Lower lobe of right lung (tissue), 2 donors: ENCODE measurements at regions not wholly inside any gene's neighbourhood (a gene's known extent, or its start where the extent isn't known, plus 50 kb on each side); places are given as distances from the start of the nearest gene placed in this dataset.

ENCODE experiments used
- ATAC-seq, 2 donors: fragments of 200-7000 bp; cut with Tn5 transposase; one replicate each; pipeline ENCODE4 v1.9.1; 2020 to 2022; ENCODE audit warnings: mild to moderate bottlenecking in 2 of 2, moderate library complexity in 2 of 2
- DNase-seq: peaks from one replicate; pipeline ENCODE4 v3.0.0-alpha.2; 2020
- H3K27ac ChIP-seq: fragments of 200-600 bp; one replicate; pipeline ENCODE4 v1.8.0; 2022
- H3K27me3 ChIP-seq: fragments of 200-600 bp; one replicate; pipeline ENCODE4 v1.8.0; 2022; ENCODE audit warnings: low read depth
- H3K36me3 ChIP-seq: fragments of 200-600 bp; one replicate; pipeline ENCODE4 v1.8.0; 2022; ENCODE audit warnings: mild to moderate bottlenecking
- H3K4me1 ChIP-seq: fragments of 200-600 bp; one replicate; pipeline ENCODE4 v1.8.0; 2022
- H3K4me3 ChIP-seq: fragments of 200-600 bp; one replicate; pipeline ENCODE4 v1.8.0; 2022; ENCODE audit warnings: mild to moderate bottlenecking
- H3K9me3 ChIP-seq: fragments of 200-600 bp; one replicate; pipeline ENCODE4 v1.8.0; 2022
- intact Hi-C: fragments of 100-400 bp; cut with DNase I; formaldehyde crosslinking; loops from one replicate; pipeline ENCODE4 v1.11.0; 2022
- TF ChIP-seq, protein P1 (sequence below): fragments of 200-600 bp; IDR thresholded peaks from one replicate; pipeline ENCODE4 v1.8.0; 2022; ENCODE audit warnings: antibody characterized with exemption, mild to moderate bottlenecking
- donor health status: DM: no; HTN: yes; CAD: no; lungs with severe emphysema.

DNA sequence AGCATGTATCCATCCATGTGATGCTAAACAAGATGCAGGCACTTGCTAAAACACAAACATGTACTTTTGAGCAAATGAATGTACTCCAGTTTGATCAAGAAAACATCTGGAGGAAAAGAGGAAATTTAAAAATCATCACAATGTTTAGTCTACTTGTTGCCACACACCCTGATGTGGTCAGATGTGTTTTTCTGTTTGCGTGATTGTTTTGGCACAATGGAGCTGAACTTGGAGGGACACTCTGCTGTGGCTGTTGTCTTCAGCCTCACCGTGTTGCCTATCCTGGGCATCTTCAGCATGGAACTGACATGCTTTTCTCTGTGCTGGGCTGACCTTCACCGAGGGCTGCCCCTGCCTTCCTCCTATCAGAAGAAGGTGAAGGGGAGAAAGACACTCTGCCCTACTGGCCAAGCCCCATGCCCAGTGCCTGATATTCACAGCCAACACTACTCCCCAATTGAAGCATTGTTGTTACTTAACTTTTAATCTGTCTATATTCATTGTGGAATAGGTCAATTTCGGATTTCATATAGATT lies 268.3 kb upstream of the IGFBP3 start:
- TF ChIP-seq, protein P1, sequence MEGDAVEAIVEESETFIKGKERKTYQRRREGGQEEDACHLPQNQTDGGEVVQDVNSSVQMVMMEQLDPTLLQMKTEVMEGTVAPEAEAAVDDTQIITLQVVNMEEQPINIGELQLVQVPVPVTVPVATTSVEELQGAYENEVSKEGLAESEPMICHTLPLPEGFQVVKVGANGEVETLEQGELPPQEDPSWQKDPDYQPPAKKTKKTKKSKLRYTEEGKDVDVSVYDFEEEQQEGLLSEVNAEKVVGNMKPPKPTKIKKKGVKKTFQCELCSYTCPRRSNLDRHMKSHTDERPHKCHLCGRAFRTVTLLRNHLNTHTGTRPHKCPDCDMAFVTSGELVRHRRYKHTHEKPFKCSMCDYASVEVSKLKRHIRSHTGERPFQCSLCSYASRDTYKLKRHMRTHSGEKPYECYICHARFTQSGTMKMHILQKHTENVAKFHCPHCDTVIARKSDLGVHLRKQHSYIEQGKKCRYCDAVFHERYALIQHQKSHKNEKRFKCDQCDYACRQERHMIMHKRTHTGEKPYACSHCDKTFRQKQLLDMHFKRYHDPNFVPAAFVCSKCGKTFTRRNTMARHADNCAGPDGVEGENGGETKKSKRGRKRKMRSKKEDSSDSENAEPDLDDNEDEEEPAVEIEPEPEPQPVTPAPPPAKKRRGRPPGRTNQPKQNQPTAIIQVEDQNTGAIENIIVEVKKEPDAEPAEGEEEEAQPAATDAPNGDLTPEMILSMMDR = no peak
- no peaks in the 10 kb centered on the region for H3K9me3 ChIP-seq

DNA sequence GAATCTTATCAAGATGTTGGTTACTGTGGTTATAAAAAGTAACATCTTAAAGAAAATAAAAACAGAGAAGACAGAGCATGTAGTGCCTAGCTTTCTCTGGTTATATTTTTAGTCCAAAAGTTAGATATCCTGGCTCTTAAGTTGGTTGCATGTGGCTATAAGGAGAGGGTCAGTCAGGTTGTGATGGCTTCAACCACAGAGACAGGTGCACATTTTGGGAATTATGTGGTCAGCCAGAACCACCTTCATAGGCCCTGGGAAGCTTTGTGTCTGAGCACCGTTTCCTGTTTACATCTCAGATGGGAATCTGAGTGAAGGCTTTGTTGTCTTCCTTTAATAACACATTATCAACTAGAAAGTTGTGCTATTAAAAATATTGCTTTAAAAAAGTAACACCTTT lies 265.1 kb upstream of the IGFBP3 start:
- H3K27ac ChIP-seq = no peak overlapping the region
- no peak for DNase-seq
- H3K27me3 ChIP-seq = no peaks in the 10 kb centered on the region
- H3K4me1 ChIP-seq = no peaks in the 10 kb centered on the region
- H3K9me3 ChIP-seq = no peaks in the 10 kb centered on the region
- H3K36me3 ChIP-seq = no peaks in the 10 kb centered on the region
- no peak for ATAC-seq
- intact Hi-C loops = no loop called here
- TF ChIP-seq, protein P1 = no peak
- no peak overlapping the region for H3K4me3 ChIP-seq

More for the DNA sequence above, 268.3 kb upstream of the IGFBP3 start:
- Histone ChIP-seq H3K27me3 (no peaks in the 10 kb centered on the region), H3K4me3 (no peak overlapping the region), H3K4me1 (no peaks in the 10 kb centered on the region), H3K27ac (no peak overlapping the region), H3K36me3 (no peaks in the 10 kb centered on the region)
- intact Hi-C loops = no loop called here
- no peak for DNase-seq
- ATAC-seq = peak in 1 of 2 donors; percentile 19

DNA sequence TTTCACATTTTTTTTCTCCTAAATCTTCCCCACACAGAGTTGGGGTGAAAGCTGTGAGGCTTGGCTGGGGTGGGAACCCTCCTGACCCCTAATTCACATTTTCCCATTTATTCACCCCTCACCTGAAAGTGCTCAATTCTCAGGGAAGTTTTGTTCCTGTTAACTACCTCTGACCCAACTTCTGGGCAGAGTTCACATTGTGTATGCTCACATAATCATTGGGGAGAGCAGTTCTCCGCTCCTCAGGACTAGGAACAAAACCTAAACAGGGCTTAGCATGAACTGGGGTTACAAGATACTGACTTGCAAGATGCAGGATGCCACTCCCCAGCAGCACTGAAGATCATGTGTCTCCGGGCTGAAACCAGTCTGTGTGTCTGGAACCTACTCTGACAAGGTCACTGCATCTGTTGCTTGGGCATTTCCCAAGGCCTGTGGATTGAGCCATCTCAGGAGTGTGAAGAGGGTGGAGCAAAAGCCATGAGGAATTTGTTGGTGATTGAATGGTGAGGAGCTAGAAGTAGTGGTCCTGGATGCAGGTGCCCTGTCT lies 258.1 kb upstream of the IGFBP3 start:
- intact Hi-C loops = no loop called here
- H3K36me3 ChIP-seq = no peaks in the 10 kb centered on the region

DNA sequence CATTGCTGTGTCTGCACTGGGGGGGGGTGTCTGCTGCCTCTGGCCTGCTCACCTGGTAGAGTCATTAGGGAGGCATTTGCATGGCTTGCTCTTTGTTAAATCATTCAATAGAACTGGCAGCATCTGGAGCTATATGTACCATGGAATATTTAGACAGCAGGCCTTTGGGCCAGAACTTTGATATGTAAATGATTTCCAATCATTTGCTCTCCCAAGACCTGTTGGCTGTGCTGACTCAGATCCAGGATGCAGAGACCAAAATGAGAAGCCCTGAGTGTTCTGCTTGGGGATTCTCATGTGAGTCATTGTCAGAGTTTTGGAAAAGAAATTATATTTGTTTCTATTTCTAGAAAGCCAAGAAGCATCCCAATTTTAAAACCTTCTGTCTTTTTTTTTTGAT lies 257.6 kb upstream of the IGFBP3 start:
- Histone ChIP-seq H3K9me3 (no peaks in the 10 kb centered on the region), H3K4me1 (no peaks in the 10 kb centered on the region), H3K27ac (no peak overlapping the region), H3K4me3 (no peak overlapping the region), H3K36me3 (no peaks in the 10 kb centered on the region), H3K27me3 (no peaks in the 10 kb centered on the region)
- intact Hi-C loops = no loop called here
- DNase-seq (no peak), ATAC-seq (no peak)
- TF ChIP-seq, protein P1 = no peak

More for the DNA sequence above, 258.1 kb upstream of the IGFBP3 start:
- no peaks in the 10 kb centered on the region for H3K4me1 ChIP-seq
- H3K9me3 ChIP-seq = no peaks in the 10 kb centered on the region
- H3K4me3 ChIP-seq = no peak overlapping the region
- DNase-seq (no peak), ATAC-seq (no peak)
- H3K27ac ChIP-seq = no peak overlapping the region
- TF ChIP-seq, protein P1 = no peak
- H3K27me3 ChIP-seq = no peaks in the 10 kb centered on the region

DNA sequence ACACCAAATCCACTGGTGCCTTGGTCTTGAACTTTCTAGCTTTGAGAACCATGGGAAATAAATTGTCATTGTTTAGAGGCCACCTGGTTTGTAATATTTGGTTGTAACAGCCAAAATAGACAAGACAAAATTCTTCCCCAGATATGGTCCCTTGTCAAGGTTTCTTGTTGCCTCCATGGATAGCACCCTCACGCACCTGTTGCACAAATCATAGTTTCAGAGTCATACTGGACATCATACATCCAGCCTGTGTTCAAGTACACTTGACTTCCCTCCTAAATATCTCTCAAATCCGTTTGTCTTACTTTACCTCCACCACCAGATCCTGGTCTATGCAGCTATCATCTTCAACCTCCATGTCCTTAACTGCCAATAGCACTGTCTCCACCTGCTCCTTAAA lies 256.7 kb upstream of the IGFBP3 start:
- TF ChIP-seq, protein P1 = no peak
- H3K27ac ChIP-seq = no peak overlapping the region
- no peak for DNase-seq
- H3K4me1 ChIP-seq = peaks cover 3% of the 10 kb centered on the region
- H3K4me3 ChIP-seq = no peak overlapping the region
- H3K36me3 ChIP-seq = no peaks in the 10 kb centered on the region
- no peaks in the 10 kb centered on the region for H3K9me3 ChIP-seq
- H3K27me3 ChIP-seq = no peaks in the 10 kb centered on the region
- intact Hi-C loops = no loop called here
- ATAC-seq = no peak
